ENCODE measurements at regions not wholly inside any gene's neighbourhood (a gene's known extent, or its start where the extent isn't known, plus 50 kb on each side); places are given as distances from the start of the nearest gene placed in this dataset.

- no peaks in the 10 kb centered on the region for H3K27me3 ChIP-seq (ENCODE audit: control insufficient read depth in 1 of 2, insufficient read depth in 2 of 2, low read length in 2 of 2)
- no peaks in the 10 kb centered on the region for H4K20me1 ChIP-seq (ENCODE audit: insufficient read depth, low read length)
- H2AFZ ChIP-seq (ENCODE audit: low read length) = no peak overlapping the region
- H3K4me1 ChIP-seq (ENCODE audit: insufficient read depth, low read length) = no peaks in the 10 kb centered on the region
- CTCF ChIA-PET (ENCODE audit: low intra/inter-chr PET ratio, low total read pairs) = no interaction called here
- H3K9me3 ChIP-seq (ENCODE audit: low read length) = no peaks in the 10 kb centered on the region; the same call in 1 of the 2 replicates
- ATAC-seq (no peak), FAIRE-seq (no peak), DNase-seq (ENCODE audit: low spot score) (no peak)
- no TSS peak for BruUV-seq (replicated peaks)
- no peak overlapping the region for H3K4me2 ChIP-seq (ENCODE audit: low read depth, low read length)
- no peak overlapping the region for H3K9ac ChIP-seq (ENCODE audit: insufficient read depth, low read depth, low read length)
- intact Hi-C loops (cut with micrococcal nuclease; ENCODE audit: unreplicated experiment) = no loop called here
- no peak overlapping the region for H3K4me3 ChIP-seq (replicated peaks in 1 of 3; ENCODE audit: insufficient read depth in 1 of 3, low read depth in 2 of 3, low read length in 3 of 3)
- no peaks in the 10 kb centered on the region for H3K36me3 ChIP-seq (replicated peaks in 1 of 2; ENCODE audit: control insufficient read depth in 1 of 2, insufficient read depth in 2 of 2, low read length in 2 of 2)
- POLR2A ChIA-PET = no interaction called here
- no peak for TF ChIP-seq ZNF34 (CRISPR knock-in tag; IDR thresholded peaks at IDR 0.05; ENCODE audit: borderline replicate concordance)
- TF ChIP-seq ZNF276 (CRISPR knock-in tag; IDR thresholded peaks at IDR 0.05; ENCODE audit: low read depth) = no peak
- no peak for TF ChIP-seq ZNF160 (CRISPR knock-in tag; IDR thresholded peaks at IDR 0.05)
- no peaks in the 10 kb centered on the region for H3K79me2 ChIP-seq (ENCODE audit: insufficient read depth, low read length)
- in situ Hi-C loops (cut with HindIII; ENCODE audit: extremely low pct_ligation_motif_present, low pct_unique_long_range_greater_than_20kb) = no loop called here
- WGBS (ENCODE audit: low lambda C conversion rate) = 5% methylated on average over 4 of the region's 4 CpGs
- no peak overlapping the region for H3K27ac ChIP-seq (ENCODE audit: extremely low read length, insufficient read depth, low read length)
Measured at GRCh38 chr2:220469201-220469600, 841.8 kb downstream of the SLC4A3 start.

- BruUV-seq (replicated peaks) = no TSS peak
- Histone ChIP-seq H4K20me1 (ENCODE audit: insufficient read depth, low read length) (no peaks in the 10 kb centered on the region), H3K27ac (ENCODE audit: extremely low read length, insufficient read depth, low read length) (no peak overlapping the region), H3K4me2 (ENCODE audit: low read depth, low read length) (no peak overlapping the region), H3K4me3 (replicated peaks in 1 of 3; ENCODE audit: insufficient read depth in 1 of 3, low read depth in 2 of 3, low read length in 3 of 3) (no peak overlapping the region), H3K36me3 (replicated peaks in 1 of 2; ENCODE audit: control insufficient read depth in 1 of 2, insufficient read depth in 2 of 2, low read length in 2 of 2) (no peaks in the 10 kb centered on the region), H2AFZ (ENCODE audit: low read length) (no peak overlapping the region), H3K4me1 (ENCODE audit: insufficient read depth, low read length) (no peaks in the 10 kb centered on the region), H3K79me2 (ENCODE audit: insufficient read depth, low read length) (no peaks in the 10 kb centered on the region), H3K9me3 (ENCODE audit: low read length) (no peaks in the 10 kb centered on the region; the same call in 1 of the 2 replicates), H3K27me3 (ENCODE audit: control insufficient read depth in 1 of 2, insufficient read depth in 2 of 2, low read length in 2 of 2) (no peaks in the 10 kb centered on the region), H3K9ac (ENCODE audit: insufficient read depth, low read depth, low read length) (no peak overlapping the region)
- intact Hi-C loops (cut with micrococcal nuclease; ENCODE audit: unreplicated experiment) = no loop called here
- ChIA-PET CTCF (ENCODE audit: low intra/inter-chr PET ratio, low total read pairs) (no interaction called here), POLR2A (no interaction called here)
- FAIRE-seq (no peak), DNase-seq (ENCODE audit: low spot score) (no peak), ATAC-seq (no peak)
- in situ Hi-C loops (cut with HindIII; ENCODE audit: extremely low pct_ligation_motif_present, low pct_unique_long_range_greater_than_20kb) = no loop called here
- TF ChIP-seq ZNF709 (CRISPR knock-in tag; IDR thresholded peaks at IDR 0.05) = no peak
- no peak for TF ChIP-seq ZBTB43 (CRISPR knock-in tag; conservative IDR thresholded peaks at IDR 0.05)
- TF ChIP-seq PRDM10 (CRISPR knock-in tag; IDR thresholded peaks at IDR 0.05; ENCODE audit: low read depth) = no peak
- no peak for TF ChIP-seq ZBED4 (CRISPR knock-in tag; IDR thresholded peaks at IDR 0.05; ENCODE audit: borderline replicate concordance)
Measured at GRCh38 chr2:220473611-220474010, 846.2 kb downstream of the SLC4A3 start.
